Uterus (tissue), 2 donors: ENCODE measurements at regions not wholly inside any gene's neighbourhood (a gene's known extent, or its start where the extent isn't known, plus 50 kb on each side); places are given as distances from the start of the nearest gene placed in this dataset.

Experiments
- CTCF ChIP-seq, 4 experiments: fragments of 200-600 bp in 2 of 4; fragments of 450-650 bp in 2 of 4; sonication (generic) in 2 of 4; IDR thresholded peaks; one replicate each; pipeline ENCODE4 v1.5.1; 2016 to 2019; ENCODE audit warnings: antibody characterized with exemption in 4 of 4, mild to moderate bottlenecking in 2 of 4, moderate library complexity in 1 of 4
- POLR2A ChIP-seq, 2 donors: fragments of 450-650 bp; IDR thresholded peaks; one replicate each; pipeline ENCODE4 v1.6.1; 2016; ENCODE audit warnings: antibody characterized with exemption in 2 of 2, mild to moderate bottlenecking in 1 of 2, moderate library complexity in 1 of 2

- TF ChIP-seq CTCF (IDR thresholded peaks at IDR 0.05) (no peak), POLR2A (IDR thresholded peaks at IDR 0.05) (no peak)
These were observed 52.4 kb upstream of the CDC42BPA start for GRCh38 chr1:227370533-227371254.
